ENCODE measurements at regions not wholly inside any gene's neighbourhood (a gene's known extent, or its start where the extent isn't known, plus 50 kb on each side); places are given as distances from the start of the nearest gene placed in this dataset.
A peak's percentile ranks its signal among the peaks of the same experiment; 100 is the strongest.
"Not testable (repeated sequence)": the region's sequence is repeated elsewhere in the genome, so short reads cannot be mapped to it uniquely, and the experiment has no call there.

GRCh38 chr6:149127212-149127611 lies 190.3 kb upstream of the TAB2 start:
- DNase-seq, result no peak

- DNase-seq, result no peak
These were observed 188.9 kb upstream of the TAB2 start for GRCh38 chr6:149128489-149129145.

- peak; percentile 16 for DNase-seq
These were observed 188.0 kb upstream of the TAB2 start for GRCh38 chr6:149129371-149130077.

DNA sequence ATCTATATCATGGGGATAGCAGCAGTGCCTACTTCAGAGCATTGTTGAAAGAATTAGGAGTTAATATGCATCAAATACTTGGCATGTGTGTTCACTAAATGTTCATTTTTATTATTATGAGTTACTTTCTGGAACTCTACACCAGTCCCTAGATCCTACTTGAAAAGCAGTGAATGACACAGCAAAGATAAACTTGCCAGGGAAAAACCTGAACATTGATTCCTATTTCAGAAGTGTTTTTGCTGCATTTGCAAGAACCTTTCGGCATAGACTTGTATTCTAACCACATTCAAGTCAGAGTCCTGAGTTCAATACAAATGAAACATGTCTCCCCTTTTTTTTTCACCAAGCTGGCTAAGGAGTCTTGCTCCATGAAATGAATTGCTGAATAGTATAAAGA lies 187.4 kb upstream of the TAB2 start:
- DNase-seq, result no peak

DNA sequence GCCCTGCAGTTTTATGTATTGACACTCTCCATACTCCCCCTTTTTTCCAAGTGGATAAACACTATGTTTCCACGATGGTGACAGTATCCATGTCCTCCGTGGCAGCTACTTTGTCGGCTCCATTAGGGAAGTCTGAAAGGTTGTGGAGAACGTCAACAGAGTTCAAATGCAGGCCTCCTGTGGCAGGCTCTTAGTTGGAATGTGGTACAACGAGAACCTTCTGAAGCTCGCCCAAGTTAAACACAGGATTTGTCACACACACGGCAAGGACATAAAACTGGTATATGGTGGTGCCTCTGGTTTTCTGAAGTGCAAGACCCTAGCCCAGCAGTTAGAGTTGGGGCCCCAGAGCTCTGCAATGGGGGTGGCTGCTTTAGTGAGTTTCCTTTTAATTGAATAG lies 187.0 kb upstream of the TAB2 start:
- DNase-seq, result no peak

DNA sequence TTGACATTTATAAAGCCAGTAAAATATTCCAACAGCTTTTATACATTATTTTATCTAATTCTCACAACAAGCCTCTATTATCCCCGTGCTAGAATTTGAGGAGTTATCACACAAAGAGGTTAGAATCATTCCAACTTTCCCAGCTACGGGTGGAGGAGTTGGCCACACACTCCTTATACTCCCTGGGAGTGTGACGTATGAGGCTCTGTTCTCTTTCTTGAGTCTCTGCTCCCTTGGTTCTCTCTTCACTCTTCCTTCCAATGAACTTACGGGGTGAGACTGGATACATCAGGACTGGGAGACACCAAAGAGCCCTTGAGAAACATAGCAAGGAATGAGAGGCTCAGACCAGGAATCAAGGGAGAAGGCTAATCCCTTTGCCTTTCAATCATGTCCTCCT lies 185.6 kb upstream of the TAB2 start:
- no peak for DNase-seq

DNA sequence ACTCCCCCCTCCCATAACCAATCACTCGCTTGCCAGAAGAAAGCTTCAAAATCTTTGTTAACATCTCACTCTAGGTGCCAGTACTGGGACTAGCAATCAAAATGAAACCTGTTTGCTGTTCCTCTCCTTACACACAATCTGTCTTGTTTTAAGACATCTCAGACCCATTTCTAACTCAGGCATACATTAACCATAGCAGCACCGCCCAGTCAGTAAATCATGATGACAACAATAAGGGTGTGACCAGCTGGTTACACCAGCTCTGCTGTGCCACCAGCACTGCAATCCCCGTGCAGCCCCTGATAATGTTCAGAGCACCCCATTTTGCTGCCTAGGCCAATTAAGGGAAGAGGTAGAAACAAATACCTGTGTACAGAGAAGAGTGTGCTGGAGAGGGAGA lies 185.2 kb upstream of the TAB2 start:
- DNase-seq, result no peak

DNA sequence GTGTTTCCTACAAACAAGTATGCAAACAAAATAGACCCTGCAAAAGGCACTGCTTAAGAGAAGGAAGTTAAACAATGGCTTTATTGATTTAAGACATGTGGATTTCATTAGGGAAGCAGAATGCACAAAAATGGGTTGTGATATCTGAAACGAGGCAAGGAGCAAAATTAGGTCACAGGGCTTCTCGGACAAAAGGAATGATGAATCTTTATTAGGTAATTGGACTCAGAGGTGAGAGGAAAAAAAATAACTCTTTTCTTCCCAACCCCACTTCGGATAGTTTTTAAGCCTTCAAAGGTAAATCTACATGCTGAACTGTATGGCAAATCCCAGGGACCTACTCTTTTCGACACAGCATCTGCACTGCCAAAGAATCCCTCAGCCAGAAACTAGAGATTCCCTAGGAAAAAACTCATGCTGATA lies 183.0 kb upstream of the TAB2 start:
- no peak for DNase-seq

GRCh38 chr6:149135809-149136208 lies 181.7 kb upstream of the TAB2 start:
- DNase-seq, result no peak

DNA sequence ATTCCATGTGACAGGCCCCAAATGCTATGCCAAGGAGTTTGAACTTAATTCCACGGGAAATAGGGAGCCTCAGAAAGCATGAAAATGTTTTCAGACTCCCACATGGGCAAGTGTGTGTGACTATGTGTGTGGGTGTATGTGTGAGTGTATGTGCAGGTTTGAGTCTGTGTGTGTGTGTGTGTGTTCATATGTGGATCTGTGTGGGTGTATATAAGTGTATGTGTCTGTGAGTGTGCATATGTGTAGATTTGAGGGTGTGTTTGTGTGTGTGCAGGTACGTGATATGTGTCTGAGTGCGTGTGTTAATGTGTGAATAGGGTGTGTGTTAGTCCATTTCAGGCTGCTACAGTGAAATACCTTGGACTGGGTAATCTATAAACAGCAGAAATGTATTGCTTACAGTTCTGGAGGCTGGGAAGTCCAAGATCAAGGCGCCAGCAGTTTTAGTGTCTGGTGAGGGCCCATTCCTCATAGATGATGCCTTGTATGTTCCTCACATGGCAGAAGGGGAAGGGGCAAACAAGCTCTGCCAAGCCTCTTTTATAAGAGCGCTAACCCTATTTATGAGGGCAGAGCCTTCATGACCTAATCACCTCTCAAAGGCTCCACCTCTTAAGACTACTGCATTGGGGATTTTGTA lies 181.1 kb upstream of the TAB2 start:
- DNase-seq, result no peak

DNA sequence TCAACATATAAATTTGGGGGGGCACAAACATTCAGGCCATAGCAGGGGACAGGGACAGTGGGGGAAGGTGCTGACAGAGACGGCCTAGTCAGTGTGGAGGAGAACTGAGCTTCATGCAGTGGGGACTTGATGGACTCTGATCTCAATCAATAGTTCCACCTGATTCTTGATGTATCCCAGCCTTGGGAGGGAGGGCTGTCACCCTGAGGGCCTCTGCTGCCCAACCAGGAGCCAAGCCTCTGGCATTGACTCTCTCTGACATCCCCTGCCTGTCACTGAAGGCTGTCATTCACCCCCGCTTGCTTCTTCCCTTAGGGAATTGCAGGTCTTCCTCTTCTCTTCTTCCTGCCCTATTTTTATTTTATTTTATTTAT lies 180.6 kb upstream of the TAB2 start:
- no peak for DNase-seq

DNA sequence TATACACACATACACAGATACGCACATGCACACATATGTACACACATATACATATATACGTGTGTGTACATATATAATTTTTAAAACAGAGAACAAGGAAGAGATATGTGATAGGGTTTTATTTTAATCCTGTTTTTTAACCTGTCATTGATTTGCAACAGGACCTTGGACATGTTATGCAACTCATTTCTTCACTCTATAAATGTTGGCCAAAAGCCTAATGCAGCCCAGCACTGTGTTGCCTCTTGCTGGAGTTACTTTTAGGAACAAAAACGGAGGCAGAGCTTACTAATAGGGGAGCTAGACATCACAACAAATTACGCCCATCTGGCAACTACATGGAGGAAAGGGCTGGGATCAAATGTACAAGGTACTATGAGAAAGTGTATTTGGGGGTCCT lies 179.9 kb upstream of the TAB2 start:
- DNase-seq, result no peak

GRCh38 chr6:149138089-149138488 lies 179.4 kb upstream of the TAB2 start:
- DNase-seq, result no peak

GRCh38 chr6:149138699-149139294 lies 178.7 kb upstream of the TAB2 start:
- DNase-seq, result no peak

DNA sequence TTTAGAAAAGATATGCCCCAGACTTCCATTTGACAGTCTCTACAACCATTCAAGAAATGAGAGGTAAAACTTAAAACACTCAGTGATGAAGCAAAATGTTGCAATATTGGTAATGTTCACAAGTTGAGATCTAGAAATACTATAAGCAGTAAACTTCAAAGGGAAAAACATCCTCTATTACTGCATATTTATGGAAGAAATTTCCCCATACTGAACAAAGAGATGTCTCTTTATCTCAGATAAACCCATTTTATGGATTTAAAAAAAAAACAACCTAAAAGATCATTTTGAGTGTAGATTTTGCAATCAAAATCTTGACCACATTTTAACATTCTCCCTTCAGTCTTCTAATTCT lies 177.8 kb upstream of the TAB2 start:
- no peak for DNase-seq

DNA sequence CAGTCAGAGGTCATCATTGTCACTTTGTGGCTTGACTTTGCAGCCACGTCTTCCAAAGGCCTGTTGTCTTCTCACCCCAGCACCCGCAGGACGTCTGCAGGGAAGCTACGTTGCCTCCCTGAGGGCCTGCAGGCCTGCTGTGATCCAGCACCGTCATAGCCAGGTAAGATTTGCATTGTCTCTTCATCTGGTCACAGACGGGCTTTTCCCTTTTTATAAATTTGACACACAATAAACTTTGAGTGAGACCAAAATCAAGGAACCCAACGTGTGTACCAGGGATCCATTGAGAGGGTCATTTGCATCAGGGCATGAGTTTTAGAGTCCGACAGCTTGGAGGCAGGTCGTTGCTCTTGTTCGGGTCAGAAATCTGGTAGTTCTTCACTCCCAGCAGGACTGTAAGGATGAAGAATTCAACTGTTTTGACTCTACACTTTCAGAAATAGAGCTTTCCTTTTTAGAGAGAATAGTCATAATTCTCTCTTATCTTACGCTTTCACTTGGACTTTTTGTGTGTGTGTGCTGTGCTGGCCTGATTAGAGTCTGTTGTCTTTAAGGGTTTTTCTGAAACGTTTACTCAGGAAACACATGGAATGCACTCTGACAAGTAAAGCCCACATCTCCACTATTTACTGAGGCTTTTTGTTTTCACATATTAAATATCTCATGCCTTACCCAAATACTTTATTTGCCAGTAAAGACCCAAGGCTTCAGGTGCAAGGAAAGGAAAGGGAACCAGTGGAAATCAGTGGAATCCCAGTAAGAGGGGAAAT lies 177.2 kb upstream of the TAB2 start:
- no peak for DNase-seq

- no peak for DNase-seq
These were observed 176.6 kb upstream of the TAB2 start for GRCh38 chr6:149140910-149141290.

- no peak for DNase-seq
These were observed 174.5 kb upstream of the TAB2 start for GRCh38 chr6:149142924-149143429.

DNA sequence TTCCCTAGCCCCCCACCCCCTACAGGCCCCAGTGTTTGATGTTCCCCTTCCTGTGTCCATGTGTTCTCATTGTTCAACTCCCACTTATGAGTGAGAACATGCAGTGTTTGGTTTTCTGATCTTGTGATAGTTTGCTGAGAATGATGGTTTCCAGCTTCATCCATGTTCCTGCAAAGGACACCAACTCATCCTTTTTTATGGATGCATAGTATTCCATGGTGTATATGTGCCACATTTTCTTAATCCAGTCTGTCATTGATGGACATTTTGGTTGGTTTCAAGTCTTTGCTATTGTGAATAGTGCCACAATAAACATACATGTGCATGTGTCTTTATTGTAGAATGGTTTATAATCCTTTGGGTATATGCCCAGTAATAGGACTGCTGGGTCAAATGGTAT lies 171.7 kb upstream of the TAB2 start:
- not testable (repeated sequence) for DNase-seq

DNA sequence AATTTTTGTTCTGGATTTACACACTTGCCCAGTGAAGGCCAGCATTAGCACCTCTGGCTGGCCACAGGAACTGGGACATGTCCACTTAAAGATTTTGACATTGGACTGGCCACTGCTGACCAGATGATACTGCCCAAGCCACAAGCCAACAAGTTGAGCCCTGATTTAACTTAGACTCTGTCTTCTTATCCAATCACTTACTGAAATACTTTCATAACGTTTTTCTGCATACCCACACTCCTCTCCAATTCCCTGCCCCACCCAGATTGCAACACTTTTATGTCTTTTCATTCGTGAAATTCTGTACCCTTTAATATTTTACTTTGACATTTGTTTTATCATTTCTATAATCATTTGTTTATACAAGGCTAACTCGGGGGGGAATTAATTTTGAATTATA lies 170.3 kb upstream of the TAB2 start:
- DNase-seq, result no peak

DNA sequence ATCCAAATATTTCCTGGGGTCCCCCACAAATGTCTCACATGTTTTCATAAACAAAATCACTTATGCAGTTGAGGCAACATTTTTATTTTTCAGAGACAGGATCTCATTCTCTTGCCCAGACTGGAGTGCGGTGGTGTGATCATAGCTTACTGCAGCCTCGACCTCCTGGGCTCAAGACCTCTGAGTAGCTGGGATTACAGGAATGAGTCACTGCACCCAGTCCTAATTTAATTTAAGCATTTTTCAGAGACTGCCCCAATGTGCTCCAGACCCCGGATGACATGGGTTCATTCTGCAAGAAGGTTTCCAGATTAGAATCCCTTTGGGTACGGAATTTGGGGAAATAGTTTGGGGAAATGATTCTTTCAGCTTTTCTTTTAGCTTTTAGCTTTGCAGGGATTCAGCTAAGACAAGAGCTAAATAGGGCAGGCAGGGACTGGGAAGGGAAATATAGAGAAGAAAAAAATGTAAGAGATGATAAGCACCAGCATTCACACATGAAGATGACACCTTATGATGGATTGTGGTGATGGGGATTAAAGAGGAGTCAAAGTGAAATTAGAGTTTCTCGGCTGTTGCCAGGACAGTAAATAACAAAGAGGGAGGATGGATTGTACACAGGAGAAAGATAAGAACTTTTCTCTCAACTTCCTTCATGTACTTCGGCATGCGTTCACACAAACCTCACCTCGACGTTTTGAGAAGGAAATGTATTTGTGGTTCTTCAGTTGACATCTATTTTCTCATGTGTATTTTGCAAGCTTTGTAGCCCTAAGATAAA lies 169.4 kb upstream of the TAB2 start:
- DNase-seq, result no peak

GRCh38 chr6:149149653-149150052 lies 167.9 kb upstream of the TAB2 start:
- DNase-seq, result no peak

Measured in NCI-H2171 treated with DMSO at 0.1 percent for 48 hours (cell line).